DMS 273 (cell line): ENCODE measurements at regions not wholly inside any gene's neighbourhood (a gene's known extent, or its start where the extent isn't known, plus 50 kb on each side); places are given as distances from the start of the nearest gene placed in this dataset.
"Not testable (repeated sequence)": the region's sequence is repeated elsewhere in the genome, so short reads cannot be mapped to it uniquely, and the experiment has no call there.

Experiments
- DNase-seq: peaks from one replicate; lab custom pipeline; 2025; ENCODE audit not compliant: unreplicated experiment; lab: John Stamatoyannopoulos, UW

DNA sequence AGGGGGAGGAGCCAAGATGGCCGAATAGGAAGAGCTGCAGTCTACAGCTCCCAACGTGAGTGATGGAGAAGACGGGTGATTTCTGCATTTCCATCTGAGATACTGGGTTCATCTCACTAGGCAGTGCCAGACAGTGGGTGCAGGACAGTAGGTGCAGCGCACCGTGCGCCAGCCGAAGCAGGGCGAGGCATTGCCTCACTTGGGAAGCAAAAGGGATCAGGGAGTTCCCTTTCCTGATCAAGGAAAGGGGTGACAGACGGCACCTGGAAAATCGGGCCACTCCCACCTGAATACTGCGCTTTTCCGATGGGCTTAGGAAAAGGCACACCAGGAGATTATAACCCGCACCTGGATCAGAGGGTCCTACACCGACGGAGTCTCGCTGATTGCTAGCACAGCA lies 121.1 kb upstream of the SESTD1 start:
- DNase-seq: not testable (repeated sequence)

DNA sequence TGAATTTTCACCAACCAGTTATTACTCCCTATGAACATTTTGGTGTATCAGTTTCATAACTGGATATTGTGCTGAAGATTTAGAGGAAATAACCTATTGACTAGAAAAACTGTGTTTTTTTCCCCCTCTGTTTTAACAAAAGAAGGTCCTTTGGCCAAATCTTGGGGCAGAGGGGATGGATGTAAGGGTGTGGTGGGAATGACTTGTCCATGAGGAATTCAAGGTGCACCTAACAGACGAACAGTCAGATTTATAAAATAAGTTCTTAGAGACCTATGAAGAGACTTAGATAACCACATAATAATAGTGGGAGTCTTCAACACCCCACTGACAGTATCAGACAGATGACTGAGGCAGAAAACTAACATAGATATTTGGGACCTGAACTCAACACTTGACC lies 119.3 kb upstream of the SESTD1 start:
- DNase-seq: no peak

DNA sequence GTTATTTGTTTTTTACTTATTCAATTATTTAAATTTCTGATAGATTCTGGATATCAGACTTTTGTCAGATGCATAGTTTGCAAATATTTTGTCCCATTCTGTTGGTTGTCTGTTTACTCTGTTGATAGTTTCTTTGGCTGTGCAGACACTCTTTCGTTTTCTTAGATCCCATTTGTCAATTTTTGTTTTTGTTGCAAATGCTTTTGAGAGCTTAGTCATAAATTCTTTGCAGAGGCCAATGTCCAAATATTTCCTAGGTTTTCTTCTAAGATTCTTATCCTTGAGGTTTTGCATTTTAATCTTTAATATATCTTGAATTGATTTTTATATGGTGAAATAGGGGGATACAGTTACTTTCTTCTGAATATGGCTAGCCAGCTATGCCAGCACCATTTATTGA lies 112.7 kb upstream of the SESTD1 start:
- no peak for DNase-seq

DNA sequence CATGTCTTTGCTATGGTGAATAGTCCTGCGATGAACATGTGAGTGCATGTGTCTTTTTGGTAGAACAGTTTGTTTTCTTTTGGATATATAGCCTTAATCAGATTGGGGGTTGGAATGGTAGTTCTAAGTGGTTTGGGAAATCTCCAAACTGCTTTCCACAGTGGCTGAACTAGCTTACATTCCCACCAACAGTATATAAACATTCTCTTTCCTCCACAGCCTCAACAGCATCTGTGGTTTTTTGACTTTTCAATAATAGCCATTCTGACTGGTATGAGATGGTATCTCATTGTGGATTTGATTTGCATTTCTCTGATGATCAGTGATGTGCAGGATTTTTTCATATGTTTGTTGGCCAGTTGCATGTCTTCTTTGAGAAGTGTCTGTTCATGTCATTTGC lies 112.2 kb upstream of the SESTD1 start:
- DNase-seq: no peak

DNA sequence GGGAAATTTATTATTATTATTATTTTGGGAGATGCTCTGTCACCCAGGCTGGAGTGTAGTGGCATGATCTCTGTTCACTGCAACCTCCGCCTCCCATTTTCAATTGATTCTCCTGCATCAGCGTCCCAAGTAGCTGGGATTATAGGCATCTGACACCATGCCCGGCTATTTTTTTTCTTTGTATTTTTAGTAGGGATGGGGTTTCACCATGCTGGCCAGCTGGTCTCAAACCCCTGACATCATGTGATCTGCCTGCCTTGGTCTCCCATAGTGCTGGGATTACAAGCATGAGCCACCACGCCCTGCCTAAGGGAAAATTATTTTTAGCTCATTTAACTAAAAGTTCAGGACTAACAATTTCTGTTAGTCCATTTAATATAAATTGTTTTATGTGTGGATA lies 109.2 kb upstream of the SESTD1 start:
- DNase-seq: no peak

DNA sequence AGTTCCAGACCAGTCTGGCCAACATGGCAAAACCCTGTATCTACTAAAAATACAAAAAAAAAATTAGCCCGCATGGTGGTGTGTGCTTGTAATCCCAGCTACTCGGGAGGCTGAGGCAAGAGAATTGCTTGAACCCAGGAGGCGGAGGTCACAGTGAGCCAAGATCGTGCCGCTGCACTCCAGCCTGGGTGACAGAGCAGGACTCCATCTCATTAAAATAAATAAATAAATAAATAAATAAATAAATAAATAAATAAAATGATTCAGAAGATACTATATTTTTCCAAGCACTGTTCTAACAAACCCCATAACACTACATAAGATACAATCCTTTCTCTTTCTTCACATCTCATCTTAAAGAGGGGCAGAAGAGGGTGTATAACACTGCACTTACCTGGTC lies 100.9 kb upstream of the SESTD1 start:
- not testable (repeated sequence) for DNase-seq

DNA sequence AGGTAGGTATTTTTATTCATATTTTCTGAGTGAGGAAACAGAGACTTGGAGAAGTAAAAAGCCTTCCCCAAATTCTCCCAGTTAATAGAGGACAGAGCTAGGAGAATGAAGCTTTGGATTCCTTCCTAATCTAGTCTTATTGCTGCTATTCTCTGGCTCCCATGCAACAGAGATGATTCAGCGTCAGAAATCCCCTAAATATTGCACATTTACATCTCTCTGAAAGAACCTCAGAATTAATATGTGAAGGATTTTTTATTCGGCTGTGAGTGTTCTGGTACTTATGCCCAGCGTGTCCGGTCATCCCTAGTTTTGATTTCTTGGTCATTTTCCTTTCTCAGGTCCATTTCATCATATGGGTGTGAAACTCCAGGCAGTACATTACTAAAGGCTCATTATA lies 91.2 kb upstream of the SESTD1 start:
- no peak for DNase-seq

DNA sequence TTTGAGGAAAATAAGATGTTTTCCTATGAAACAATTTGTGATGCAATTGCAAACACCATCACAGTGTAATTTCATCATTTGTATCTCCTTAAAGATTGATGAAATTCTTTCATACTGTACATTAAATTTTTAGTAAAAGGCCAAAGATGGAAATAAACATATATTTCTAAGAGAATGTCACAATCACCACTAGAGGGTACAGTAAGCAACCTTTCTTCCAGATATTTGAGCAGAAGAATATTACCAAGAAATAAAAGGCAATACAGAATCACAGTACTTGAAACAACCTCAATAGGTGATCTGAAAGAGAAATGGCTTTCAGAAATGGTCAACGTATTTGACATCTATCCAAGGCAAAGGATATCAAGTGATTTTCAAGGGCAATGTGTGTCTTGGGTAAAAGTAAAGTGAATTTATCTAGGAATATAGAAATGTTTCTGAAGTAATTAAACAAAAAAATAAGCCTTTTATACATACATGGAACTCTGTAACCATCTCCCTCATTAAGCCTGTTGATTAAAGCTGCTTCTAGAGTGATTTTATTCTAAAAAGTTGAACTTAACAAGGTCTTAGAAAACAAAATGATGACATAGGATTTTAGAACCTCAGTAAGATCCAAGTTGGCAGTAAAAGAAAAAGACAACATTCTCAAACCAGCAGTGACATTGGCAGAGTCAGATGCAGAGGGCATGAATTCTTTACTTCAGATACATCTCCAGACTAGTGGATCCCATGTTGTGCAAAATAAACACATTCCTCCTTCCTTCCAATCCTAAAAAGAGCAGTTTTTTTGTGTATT lies 90.3 kb upstream of the SESTD1 start:
- peak; percentile 3 for DNase-seq

DNA sequence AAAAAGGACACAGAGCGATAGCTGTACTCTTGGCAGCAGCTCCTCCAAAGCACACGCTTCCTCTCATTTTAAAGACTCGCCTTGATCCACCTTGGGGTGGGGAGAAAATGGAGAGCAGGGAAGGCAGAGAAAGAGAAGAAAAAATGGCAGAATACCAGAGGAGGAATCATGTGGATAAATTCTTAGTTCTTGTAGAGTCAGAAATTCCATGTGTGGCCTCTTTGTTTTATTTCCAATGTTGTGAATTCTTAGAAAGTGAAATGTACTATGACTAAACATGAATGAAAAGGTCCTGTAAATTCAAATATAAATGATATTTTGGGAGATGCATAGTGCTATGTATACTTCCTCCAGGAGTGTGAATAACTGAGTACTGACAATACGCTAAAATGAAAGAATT lies 89.7 kb upstream of the SESTD1 start:
- no peak for DNase-seq

DNA sequence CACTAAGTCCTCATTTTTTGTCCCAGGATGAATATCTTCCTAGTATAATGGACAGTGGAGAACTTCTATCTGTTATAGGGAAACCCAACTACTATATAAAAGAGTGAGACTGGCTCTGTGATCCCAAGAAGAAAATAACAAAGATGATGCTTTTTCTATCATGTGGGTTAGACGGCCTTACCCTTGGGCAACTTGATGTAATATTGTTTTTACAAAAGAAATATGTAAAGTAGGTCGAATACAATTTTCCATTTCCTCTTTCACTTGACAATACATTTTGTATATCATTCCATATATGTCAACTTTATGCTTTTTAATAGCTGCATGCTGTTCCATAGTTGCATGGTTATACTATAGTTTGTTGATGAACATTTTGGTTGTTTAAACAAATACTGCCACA lies 87.5 kb upstream of the SESTD1 start:
- DNase-seq: no peak

DNA sequence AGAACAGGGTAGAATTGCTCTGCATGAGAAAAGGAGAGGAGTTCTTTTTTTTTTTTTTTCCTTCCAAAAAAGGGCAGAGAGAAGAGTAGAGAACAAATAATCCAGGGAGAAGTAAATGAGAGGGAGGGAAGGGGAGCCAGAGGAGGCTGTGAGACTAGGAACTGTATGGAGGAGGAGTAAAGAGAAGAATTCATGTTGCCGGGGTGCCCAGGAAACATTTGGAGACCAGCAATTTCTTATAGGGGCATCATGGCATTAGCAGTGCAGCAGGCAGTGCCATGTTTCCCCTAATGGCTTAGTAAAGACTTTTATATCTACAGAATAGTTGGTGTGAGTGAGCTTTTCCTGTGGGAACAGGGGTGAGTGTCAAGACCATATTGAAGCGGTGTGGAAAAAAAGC lies 86.4 kb upstream of the SESTD1 start:
- no peak for DNase-seq

DNA sequence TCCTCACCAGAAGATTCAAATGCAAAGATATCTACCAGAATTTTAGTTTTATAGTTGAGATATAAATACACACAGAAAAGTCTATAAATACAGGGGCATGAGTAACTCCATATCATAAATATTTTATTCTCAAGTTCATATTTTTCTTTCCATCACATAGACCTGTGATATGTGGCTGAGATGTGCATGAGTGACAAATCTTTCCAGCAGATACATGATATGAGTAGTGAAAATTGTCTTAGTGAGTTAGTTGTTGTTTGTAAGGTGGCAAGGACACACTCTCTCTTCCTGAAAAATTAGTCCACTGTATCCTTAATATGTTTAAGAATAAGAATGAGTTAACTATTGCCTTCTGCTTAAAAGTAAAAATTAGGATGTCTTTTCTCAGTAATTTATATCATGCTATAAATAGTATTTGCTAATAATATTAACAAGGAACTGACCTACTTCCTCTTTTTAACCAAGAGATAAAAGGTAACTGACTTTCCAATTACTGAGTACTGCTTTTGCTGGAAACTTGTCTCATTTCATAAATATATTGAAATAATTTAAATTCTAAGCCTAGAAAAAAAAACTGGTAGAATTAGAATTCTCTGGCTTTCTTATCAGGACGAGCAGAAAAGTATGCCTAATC lies 85.2 kb upstream of the SESTD1 start:
- DNase-seq: no peak

DNA sequence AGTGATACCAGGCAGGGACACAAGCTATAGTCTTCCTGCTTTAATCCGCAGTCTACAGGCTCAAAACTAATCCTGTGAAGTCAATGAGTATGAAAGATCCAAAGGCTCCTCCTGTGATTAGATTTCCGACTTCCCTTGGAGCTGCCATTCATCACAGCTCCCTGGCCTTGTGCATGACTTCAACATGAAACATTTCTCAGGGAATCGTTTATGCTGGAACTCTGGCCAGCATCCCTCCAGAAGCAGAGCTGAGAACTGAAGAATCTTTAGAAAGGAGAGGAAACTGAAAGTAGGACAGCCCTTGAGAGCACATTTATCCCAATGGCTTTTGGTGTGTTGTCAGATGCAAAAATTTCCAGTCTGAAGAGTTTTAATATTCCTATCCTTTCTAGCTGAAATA lies 84.3 kb upstream of the SESTD1 start:
- no peak for DNase-seq

DNA sequence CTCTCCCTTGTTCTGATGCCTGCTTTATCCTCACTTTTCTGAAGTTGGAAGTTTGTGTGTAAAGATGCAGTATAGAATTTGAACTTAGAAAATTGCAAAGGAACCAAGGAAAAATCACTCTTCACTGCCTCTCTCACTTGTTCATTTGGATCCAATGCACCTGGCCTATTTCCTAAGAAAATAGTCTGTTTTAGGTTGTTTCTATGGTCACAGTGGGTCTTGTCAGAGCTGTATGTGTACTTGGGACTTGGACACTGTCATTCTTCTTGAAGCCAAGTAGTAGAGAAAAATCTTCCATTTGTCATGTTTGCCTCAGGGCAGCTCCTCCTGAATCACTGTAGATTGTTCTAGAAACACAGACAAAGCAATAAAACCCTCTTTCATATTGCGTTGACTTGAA lies 80.3 kb upstream of the SESTD1 start:
- no peak for DNase-seq

DNA sequence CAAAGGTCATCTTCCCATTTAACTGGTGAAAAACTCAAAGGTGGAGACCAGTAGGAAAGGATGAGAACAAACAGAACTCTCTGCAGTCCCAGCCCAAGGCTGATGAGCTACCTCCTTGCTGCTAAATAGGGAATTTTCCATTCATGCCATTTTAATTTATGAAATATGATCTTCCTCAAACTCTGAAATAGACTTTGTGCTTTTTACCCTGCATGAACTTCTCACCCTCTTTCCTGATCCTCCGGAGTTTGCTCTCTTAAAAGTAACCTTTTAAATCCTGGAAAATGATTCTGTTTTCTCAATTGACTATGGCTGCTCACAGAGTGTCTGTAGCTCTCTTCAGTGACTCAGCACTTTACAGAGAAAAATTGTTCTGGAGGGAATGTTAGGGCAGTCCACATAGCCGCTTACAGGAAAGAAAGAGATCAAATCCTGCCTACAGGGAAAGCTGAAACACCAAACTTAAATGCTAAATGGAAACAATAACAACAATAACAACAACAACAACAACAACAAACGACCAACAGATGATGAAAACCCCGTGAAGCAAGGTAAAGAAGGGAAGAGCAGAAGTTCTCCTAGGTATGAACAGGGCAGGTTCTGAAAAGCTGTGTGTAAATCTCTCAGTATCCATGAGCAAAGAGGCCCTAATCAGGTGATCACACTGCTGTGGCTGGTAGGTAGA lies 79.8 kb upstream of the SESTD1 start:
- DNase-seq: peak; percentile 2

DNA sequence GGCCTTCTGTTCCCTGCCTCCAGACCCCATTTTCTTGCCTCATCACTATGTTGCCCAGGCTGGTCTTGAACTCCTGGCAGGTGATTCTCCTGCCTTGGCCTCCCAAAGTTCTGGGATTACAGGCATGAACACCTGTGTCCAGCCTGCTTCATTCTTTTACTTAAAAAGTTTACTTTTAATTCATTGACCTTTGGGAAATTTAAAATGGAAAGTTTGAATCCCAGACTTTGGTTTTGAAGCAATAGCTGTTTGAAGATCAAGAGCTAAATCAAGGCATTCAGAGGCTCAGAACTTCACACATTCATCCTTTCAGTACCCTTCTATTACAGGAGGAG lies 79.3 kb upstream of the SESTD1 start:
- no peak for DNase-seq

DNA sequence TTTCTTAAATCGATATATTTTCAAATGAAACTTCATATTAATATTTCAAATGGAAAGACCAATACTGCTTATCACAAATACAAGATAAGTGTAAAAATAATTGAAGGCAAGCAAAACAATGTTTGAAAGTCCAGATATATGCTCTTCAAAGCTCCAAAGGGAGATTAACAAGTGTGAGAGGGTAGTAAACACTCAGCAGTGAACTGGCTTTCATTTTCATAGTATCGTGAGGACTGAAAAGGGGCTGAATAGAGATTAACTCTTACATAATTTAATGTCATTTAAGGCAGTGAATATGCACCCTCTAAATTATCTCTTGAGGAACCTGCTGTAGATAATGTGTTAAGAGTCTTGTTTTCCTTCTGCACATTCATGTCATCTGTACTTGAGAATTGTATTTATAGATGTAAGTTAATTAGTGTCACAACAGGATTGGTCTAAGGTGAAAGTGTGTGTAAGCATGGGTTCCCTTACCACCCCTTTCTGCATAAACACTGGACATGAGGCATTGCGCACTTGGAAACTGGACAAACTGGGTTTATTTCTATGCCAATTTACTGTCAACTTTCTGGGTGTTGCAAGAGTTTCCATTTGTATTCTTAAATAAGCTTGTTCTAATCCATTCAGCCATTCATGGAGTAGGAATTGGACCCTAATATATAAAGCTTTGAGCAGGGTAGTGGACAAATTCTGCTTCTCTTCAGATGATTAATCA lies 76.7 kb upstream of the SESTD1 start:
- DNase-seq: no peak

DNA sequence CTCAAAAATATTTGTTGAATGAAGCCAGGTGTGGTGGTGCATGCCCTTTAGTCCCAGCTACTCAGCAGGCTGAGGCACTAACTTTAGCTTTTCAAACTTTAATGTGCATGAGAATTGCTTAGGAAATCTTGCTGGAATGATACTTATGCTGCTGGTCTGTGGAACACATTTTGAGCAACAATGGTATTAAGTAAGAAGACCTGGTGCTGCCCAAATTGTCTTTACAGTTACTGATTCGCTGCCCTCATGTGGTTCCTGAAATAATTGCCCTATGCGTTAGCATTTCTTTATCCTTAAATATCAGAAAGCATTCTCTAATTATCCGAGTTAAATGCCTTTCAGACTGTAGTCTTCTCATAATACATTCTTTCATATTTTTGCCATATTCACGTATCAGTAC lies 76.0 kb upstream of the SESTD1 start:
- peak; percentile 36 for DNase-seq

DNA sequence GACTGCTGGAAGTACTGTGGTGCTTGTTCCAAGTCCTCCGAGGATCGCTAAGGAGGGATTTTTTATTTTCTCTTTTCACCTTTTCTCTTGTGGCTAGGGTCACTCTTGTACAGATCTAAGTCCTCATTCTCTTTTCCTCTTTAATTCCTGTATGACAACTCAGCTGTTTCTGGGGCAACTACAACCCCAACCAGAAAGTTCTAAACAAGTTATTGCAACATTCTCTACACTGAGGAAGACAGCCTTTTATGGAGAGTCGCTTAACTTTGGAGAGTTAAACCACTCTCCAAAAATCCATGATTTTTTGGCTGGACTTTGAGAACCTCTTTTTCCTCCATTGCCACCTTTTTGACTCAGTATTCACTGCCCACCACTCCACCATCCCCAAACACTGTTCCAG lies 74.0 kb upstream of the SESTD1 start:
- DNase-seq: no peak

DNA sequence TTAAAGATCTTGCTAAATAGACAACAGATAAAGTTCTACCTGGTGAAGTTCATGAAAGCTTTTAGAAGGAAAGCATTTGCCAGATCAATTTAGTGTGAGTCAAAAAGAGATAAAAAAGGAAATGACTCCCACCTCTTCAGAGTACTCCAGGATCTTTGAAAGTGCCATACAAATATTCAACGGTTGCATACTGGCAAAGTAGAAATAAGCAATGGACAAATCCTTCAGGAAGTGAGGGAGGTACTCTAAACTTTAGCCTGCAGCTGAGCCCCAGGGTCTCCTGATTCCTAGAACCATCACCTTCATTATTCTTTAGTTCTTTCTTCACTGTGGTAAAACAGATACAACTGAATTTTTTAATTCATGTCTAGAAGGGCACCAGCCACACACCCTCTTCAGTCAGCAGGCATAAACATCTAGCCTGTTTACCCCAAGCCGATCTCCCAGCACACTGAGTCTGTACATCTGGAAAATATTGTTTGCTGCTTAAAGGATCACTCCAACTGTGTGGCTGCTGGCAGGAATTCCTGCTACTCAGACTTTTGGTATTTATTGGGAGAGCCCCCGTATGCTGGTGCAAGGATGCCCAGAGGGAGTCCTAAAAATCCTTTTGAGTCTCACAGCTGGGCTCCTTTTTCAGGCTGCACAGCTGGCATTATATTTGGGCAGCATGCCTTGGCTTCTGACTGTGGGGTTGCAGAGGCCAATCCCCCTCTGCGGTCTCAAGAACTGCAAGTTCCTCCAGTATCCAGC lies 72.3 kb upstream of the SESTD1 start:
- DNase-seq: peak; percentile 29

DNA sequence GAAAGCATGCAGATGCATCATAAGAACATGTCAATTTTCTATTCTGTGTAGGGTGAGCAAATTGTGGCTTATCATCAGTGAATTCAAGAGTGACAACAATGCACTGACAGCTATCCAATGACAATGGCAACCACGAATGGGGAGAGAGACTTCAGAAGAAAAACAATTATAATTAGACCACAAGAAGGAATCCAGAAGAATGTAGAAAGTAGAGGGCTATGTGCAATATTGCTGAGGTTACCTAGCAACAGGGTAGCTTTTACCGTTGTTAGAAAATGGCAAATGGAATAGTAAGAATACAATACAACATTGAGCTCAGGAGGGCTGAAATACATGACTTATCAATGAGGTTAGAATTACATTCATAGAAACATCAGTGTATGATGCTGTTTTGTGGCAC lies 71.1 kb upstream of the SESTD1 start:
- DNase-seq: no peak
